Upper lobe of left lung (tissue), 6 donors: ENCODE measurements at regions not wholly inside any gene's neighbourhood (a gene's known extent, or its start where the extent isn't known, plus 50 kb on each side); places are given as distances from the start of the nearest gene placed in this dataset.

Experiments
- ATAC-seq, 2 donors: fragments of 200-7000 bp; cut with Tn5 transposase; one replicate each; pipeline ENCODE4 v1.9.1; 2022; ENCODE audit warnings: mild to moderate bottlenecking in 2 of 2, moderate library complexity in 2 of 2; ENCODE audit not compliant: low FRiP score in 2 of 2
- DNase-seq, 2 donors: peaks; one replicate each; pipeline ENCODE4 v3.0.0-alpha.2; 2019 to 2020
- H3K27ac ChIP-seq, 4 donors: fragments of 200-600 bp; sonication (generic); one replicate each; pipeline ENCODE4 v1.5.1; 2016 to 2019
- H3K27me3 ChIP-seq, 4 donors: fragments of 200-600 bp; sonication (generic); one replicate each; pipeline ENCODE4 v1.5.1; 2017 to 2019
- H3K36me3 ChIP-seq, 4 donors: fragments of 200-600 bp; sonication (generic); one replicate each; pipeline ENCODE4 v1.5.1; 2016 to 2019
- H3K4me1 ChIP-seq, 4 donors: fragments of 200-600 bp; sonication (generic); one replicate each; pipeline ENCODE4 v1.5.1; 2018 to 2019
- H3K4me3 ChIP-seq, 4 donors: fragments of 200-600 bp; sonication (generic); one replicate each; pipeline ENCODE4 v1.5.1; 2017 to 2019; ENCODE audit warnings: mild to moderate bottlenecking in 2 of 4, moderate library complexity in 1 of 4
- H3K9me3 ChIP-seq, 4 donors: fragments of 200-600 bp; sonication (generic); one replicate each; pipeline ENCODE4 v1.5.1; 2018 to 2019
- EP300 ChIP-seq, 4 donors: sonication (generic); formaldehyde crosslinking; IDR thresholded peaks; one replicate each; pipeline ENCODE4 v1.5.1; 2017; ENCODE audit warnings: antibody characterized with exemption in 4 of 4, control low read depth in 2 of 4
- POLR2A ChIP-seq, 4 donors: fragments of 450-650 bp; IDR thresholded peaks; one replicate each; pipeline ENCODE4 v1.5.1; 2016 to 2017; ENCODE audit warnings: antibody characterized with exemption in 4 of 4, mild to moderate bottlenecking in 2 of 4
- POLR2AphosphoS5 ChIP-seq, 2 donors: sonication (generic); formaldehyde crosslinking; IDR thresholded peaks; one replicate each; pipeline ENCODE4 v1.5.1; 2017; ENCODE audit warnings: antibody characterized with exemption in 2 of 2
- WGBS, 2 donors: methylation state at CpG; one replicate each; pipeline ENCODE4 v1.1.5; 2017 to 2018; 5-methylcytosine and 5-hydroxymethylcytosine counted together
- TF ChIP-seq, protein P1 (sequence below), 6 experiments: fragments of 450-650 bp in 4 of 6; fragments of 200-600 bp in 2 of 6; sonication (generic) in 2 of 6; IDR thresholded peaks; one replicate each; pipeline ENCODE4 v1.5.1; 2016 to 2019; ENCODE audit warnings: antibody characterized with exemption in 6 of 6
- donor health status: DM: no; HTN: no; CAD: no; lungs with moderate emphysema.
- donor health status: DM: no; HTN: yes; CAD: no; lungs with severe emphysema.

DNA sequence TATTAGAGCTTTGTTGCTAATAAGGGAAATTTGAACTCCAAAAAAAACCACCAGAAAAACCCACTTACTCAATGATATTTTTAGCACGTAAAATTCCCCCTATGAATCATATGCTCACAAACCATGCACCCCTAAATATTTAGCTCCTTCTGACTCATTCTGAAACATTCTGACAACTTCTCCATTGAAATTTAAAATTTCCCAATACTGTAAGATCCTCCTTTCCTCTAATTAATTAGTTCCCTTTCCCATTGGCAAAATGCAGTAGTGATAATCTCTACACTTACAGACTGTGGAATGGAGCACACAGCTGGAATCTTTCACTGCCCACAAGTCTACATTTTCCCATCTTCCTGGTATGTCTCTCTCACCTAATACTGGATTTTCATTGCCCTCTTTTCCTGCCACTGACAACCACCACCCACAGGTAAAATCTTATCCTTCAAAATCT, 215.8 kb upstream of the ACVR2A start:
- no peaks in the 10 kb centered on the region for H3K27me3 ChIP-seq
- H3K36me3 ChIP-seq = no peaks in the 10 kb centered on the region
- ATAC-seq (peak in 1 of 2 donors; percentile 32), DNase-seq (no peak)
- H3K4me3 ChIP-seq = no peak overlapping the region
- no peaks in the 10 kb centered on the region for H3K4me1 ChIP-seq
- no peaks in the 10 kb centered on the region for H3K9me3 ChIP-seq
- 53 to 82% methylated on average over 1 of the region's 1 CpG for WGBS, 2 donors
- no peak for TF ChIP-seq EP300 (IDR thresholded peaks at IDR 0.05)
- no peak for TF ChIP-seq POLR2A (IDR thresholded peaks at IDR 0.05)
- TF ChIP-seq POLR2AphosphoS5 (IDR thresholded peaks at IDR 0.05) = no peak
- TF ChIP-seq, protein P1, sequence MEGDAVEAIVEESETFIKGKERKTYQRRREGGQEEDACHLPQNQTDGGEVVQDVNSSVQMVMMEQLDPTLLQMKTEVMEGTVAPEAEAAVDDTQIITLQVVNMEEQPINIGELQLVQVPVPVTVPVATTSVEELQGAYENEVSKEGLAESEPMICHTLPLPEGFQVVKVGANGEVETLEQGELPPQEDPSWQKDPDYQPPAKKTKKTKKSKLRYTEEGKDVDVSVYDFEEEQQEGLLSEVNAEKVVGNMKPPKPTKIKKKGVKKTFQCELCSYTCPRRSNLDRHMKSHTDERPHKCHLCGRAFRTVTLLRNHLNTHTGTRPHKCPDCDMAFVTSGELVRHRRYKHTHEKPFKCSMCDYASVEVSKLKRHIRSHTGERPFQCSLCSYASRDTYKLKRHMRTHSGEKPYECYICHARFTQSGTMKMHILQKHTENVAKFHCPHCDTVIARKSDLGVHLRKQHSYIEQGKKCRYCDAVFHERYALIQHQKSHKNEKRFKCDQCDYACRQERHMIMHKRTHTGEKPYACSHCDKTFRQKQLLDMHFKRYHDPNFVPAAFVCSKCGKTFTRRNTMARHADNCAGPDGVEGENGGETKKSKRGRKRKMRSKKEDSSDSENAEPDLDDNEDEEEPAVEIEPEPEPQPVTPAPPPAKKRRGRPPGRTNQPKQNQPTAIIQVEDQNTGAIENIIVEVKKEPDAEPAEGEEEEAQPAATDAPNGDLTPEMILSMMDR (IDR thresholded peaks at IDR 0.05) = no peak
- H3K27ac ChIP-seq = no peak overlapping the region

DNA sequence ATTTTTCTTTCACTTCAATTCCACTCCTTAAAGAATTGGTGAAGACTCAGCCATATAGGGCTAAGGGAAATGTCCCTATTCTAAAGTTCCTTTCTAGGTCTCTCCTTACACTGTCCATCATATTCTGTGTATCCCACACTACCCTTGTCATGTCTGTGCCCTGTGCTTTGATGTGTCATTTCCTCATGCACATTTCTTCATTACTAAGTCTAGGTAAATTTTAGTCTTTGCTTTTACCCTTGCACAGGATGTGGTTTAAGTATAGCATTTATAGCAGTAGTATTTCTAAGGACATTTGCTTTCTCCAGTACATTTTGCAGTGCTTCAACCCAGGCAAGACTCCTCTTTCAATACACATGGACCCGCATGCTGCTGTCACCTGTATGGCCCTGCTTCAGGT, 221.5 kb upstream of the ACVR2A start:
- no peaks in the 10 kb centered on the region for H3K4me1 ChIP-seq
- ATAC-seq = no peak
- no peaks in the 10 kb centered on the region for H3K36me3 ChIP-seq
- H3K9me3 ChIP-seq = no peaks in the 10 kb centered on the region
- TF ChIP-seq POLR2AphosphoS5 (IDR thresholded peaks at IDR 0.05) = no peak
- TF ChIP-seq POLR2A (IDR thresholded peaks at IDR 0.05) = no peak
- TF ChIP-seq, protein P1 (IDR thresholded peaks at IDR 0.05) = no peak
- TF ChIP-seq EP300 (IDR thresholded peaks at IDR 0.05) = no peak
- no peak overlapping the region for H3K4me3 ChIP-seq
- no peak overlapping the region for H3K27ac ChIP-seq
- no peak for DNase-seq
- no peaks in the 10 kb centered on the region for H3K27me3 ChIP-seq
- 81 to 92% methylated on average over 1 of the region's 1 CpG for WGBS, 2 donors

DNA sequence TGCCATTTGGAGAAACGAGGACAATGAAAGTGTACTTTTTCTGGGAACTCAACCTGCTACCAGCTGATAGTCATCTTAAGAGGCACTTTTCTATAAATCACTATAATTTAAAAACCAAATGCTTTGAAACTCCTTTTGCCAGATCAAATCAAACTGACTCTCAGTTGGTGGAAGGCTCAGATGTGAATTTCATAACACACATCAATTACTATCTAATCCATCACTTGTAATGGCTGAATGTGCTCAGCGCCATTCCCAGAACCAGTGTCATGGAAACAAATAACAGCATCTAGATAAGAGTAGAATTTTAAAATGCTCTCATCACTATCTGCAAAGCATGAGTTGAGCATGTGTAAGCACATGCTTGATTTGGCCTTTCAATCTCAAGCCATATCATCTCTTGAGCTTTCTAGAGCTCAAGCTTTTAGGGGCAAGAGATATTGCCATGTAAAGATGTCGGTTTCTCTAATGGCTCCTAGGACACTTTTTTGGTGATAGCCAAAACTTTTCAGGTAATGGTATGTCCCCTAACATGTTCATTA, 223.1 kb upstream of the ACVR2A start:
- no peaks in the 10 kb centered on the region for H3K9me3 ChIP-seq
- H3K4me1 ChIP-seq = no peaks in the 10 kb centered on the region
- DNase-seq (no peak), ATAC-seq (no peak)
- 92 to 93% methylated on average over 3 of the region's 3 CpGs for WGBS, 2 donors
- H3K27ac ChIP-seq = no peak overlapping the region
- H3K36me3 ChIP-seq = no peaks in the 10 kb centered on the region
- no peaks in the 10 kb centered on the region for H3K27me3 ChIP-seq
- no peak overlapping the region for H3K4me3 ChIP-seq
- TF ChIP-seq, protein P1 (IDR thresholded peaks at IDR 0.05) = no peak
- TF ChIP-seq POLR2AphosphoS5 (IDR thresholded peaks at IDR 0.05) = no peak
- TF ChIP-seq EP300 (IDR thresholded peaks at IDR 0.05) = no peak
- no peak for TF ChIP-seq POLR2A (IDR thresholded peaks at IDR 0.05)

DNA sequence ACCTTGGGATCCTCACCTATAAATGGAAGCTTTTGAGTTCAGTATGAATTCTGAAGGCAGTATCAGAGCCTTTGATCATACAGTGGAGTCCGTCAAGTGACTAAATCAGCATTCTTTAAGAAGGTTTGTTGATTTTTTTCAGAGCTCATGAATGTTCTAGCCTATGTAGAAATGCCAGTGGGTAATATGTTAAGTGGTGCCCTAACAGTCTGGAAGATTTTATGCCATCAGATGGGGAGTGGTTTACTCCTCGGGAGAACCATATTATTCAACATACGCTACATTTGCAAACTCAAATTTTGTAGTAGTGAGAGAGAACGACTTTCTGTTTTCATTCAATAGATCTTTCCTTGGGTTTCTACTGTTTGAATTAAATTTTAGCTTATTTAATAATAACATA, 225.0 kb upstream of the ACVR2A start:
- TF ChIP-seq, protein P1 (IDR thresholded peaks at IDR 0.05) = no peak
- TF ChIP-seq EP300 (IDR thresholded peaks at IDR 0.05) = no peak
- TF ChIP-seq POLR2A (IDR thresholded peaks at IDR 0.05) = no peak
- no peak for TF ChIP-seq POLR2AphosphoS5 (IDR thresholded peaks at IDR 0.05)
- ATAC-seq = no peak
- Histone ChIP-seq H3K27ac (no peak overlapping the region), H3K36me3 (no peaks in the 10 kb centered on the region), H3K27me3 (no peaks in the 10 kb centered on the region), H3K4me1 (no peaks in the 10 kb centered on the region), H3K4me3 (no peak overlapping the region), H3K9me3 (no peaks in the 10 kb centered on the region)
- DNase-seq = no peak
- WGBS, 2 donors = 94% methylated on average over 4 of the region's 4 CpGs

DNA sequence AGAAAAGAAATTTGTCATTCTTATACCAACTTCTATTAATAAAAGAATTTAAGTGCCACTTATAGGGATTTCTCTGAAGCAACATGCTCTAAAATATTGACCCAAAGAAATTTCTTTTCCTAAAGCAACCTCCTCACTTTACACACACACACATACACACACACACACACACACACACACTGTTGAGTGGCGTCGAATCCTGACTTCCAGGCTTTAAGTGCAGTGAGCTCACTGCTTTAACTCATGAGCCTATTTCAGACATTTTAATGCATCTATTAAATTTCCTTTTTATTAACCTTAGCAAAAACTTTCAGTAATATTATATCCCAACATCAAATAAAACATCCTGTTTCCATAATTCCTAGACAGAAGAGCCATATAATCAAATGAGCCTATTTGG, 229.1 kb upstream of the ACVR2A start:
- Histone ChIP-seq H3K4me3 (no peak overlapping the region), H3K36me3 (no peaks in the 10 kb centered on the region), H3K4me1 (no peaks in the 10 kb centered on the region), H3K27me3 (no peaks in the 10 kb centered on the region), H3K9me3 (no peaks in the 10 kb centered on the region), H3K27ac (no peak overlapping the region)
- ATAC-seq (no peak), DNase-seq (no peak)
- WGBS, 2 donors = 65 to 73% methylated on average over 2 of the region's 2 CpGs
- TF ChIP-seq EP300 (IDR thresholded peaks at IDR 0.05) (no peak), POLR2A (IDR thresholded peaks at IDR 0.05) (no peak), POLR2AphosphoS5 (IDR thresholded peaks at IDR 0.05) (no peak)
- TF ChIP-seq, protein P1 (IDR thresholded peaks at IDR 0.05) = no peak
